SK-N-SH (cell line): ENCODE measurements at regions not wholly inside any gene's neighbourhood (a gene's known extent, or its start where the extent isn't known, plus 50 kb on each side); places are given as distances from the start of the nearest gene placed in this dataset.
"Not testable (repeated sequence)": the region's sequence is repeated elsewhere in the genome, so short reads cannot be mapped to it uniquely, and the experiment has no call there.

ENCODE experiments used
- CTCF ChIA-PET: fragments of 300-600, 350-600 bp; formaldehyde crosslinking; extraction: SDS; loops from one replicate; lab custom pipeline; 2021; lab: Yijun Ruan, JAX
- POLR2A ChIA-PET: fragments of 350-600 bp; sonication (Branson Sonifier 250); formaldehyde crosslinking; extraction: SDS; loops from one replicate; lab custom pipeline; 2020; ENCODE audit warnings: antibody characterized with exemption, inconsistent platforms; lab: Yijun Ruan, JAX
- DNase-seq: peaks from one replicate; pipeline ENCODE4 v3.0.0; 2012
- H2AFZ ChIP-seq: fragments of 200-600 bp; sonication (generic); 2 replicates; pipeline ENCODE4 v1.8.1; 2016; ENCODE audit warnings: antibody characterized with exemption, mild to moderate bottlenecking, low read depth
- H3F3A ChIP-seq: fragments of 200-600 bp; sonication (generic); replicated peaks from 2 replicates; pipeline ENCODE3; 2016; ENCODE audit warnings: antibody characterized with exemption, mild to moderate bottlenecking; ENCODE audit not compliant: insufficient read depth
- H3K27ac ChIP-seq, 2 experiments: fragments of 200-500 bp in 1 of 2; fragments of 200-600 bp in 1 of 2; sonication (Bioruptor generic) in 1 of 2; sonication (generic), shearing (Covaris generic) in 1 of 2; 2 replicates each; pipeline versions ENCODE4 v1.5.1 to v1.6.1; 2014 to 2016; ENCODE audit warnings: low read depth in 2 of 2, inconsistent platforms in 1 of 2, low read length in 1 of 2, mild to moderate bottlenecking in 1 of 2, mixed read lengths in 1 of 2
- H3K27me3 ChIP-seq: fragments of 200-600 bp; sonication (generic), shearing (Covaris generic); 2 replicates; pipeline ENCODE4 v1.6.1; 2016; ENCODE audit warnings: mixed run types; ENCODE audit not compliant: insufficient read depth
- H3K36me3 ChIP-seq, 2 experiments: fragments of 200-500 bp in 1 of 2; fragments of 200-600 bp in 1 of 2; sonication (Bioruptor generic) in 1 of 2; sonication (generic) in 1 of 2; replicated peaks in 1 of 2; 2 replicates each; pipeline versions ENCODE3 to v1.5.1; 2014 to 2016; ENCODE audit warnings: low read length in 1 of 2, mild to moderate bottlenecking in 1 of 2; ENCODE audit not compliant: insufficient read depth in 2 of 2, control insufficient read depth in 1 of 2
- H3K4me1 ChIP-seq, 2 experiments: fragments of 200-500 bp in 1 of 2; fragments of 200-600 bp in 1 of 2; sonication (Bioruptor generic) in 1 of 2; sonication (generic), shearing (Covaris generic) in 1 of 2; 2 replicates each; pipeline versions ENCODE4 v1.5.1 to v1.6.1; 2014 to 2016; ENCODE audit warnings: low read depth in 1 of 2, low read length in 1 of 2, mixed run types in 1 of 2; ENCODE audit not compliant: insufficient read depth in 2 of 2, control insufficient read depth in 1 of 2
- H3K4me2 ChIP-seq: fragments of 200-600 bp; sonication (generic), shearing (Covaris generic); 2 replicates; pipeline ENCODE4 v1.6.1; 2017; ENCODE audit warnings: mixed run types
- H3K4me3 ChIP-seq, 2 experiments: fragments of 200-500 bp in 1 of 2; fragments of 200-600 bp in 1 of 2; sonication (Bioruptor generic) in 1 of 2; sonication (generic), shearing (Covaris generic) in 1 of 2; 2 replicates each; pipeline versions ENCODE4 v1.5.1 to v1.8.1; 2014 to 2016; ENCODE audit warnings: low read depth in 2 of 2, inconsistent platforms in 1 of 2, low read length in 1 of 2, mild to moderate bottlenecking in 1 of 2, mixed read lengths in 1 of 2, moderate library complexity in 1 of 2
- H3K79me2 ChIP-seq: fragments of 200-600 bp; sonication (generic); 2 replicates; pipeline ENCODE4 v1.8.1; 2017; ENCODE audit warnings: mild to moderate bottlenecking; ENCODE audit not compliant: insufficient read depth
- H3K9ac ChIP-seq: fragments of 200-600 bp; sonication (generic); 2 replicates; pipeline ENCODE4 v1.6.1; 2017; ENCODE audit warnings: mixed run types
- H3K9me2 ChIP-seq: fragments of 200-600 bp; sonication (generic); 2 replicates; pipeline ENCODE4 v1.6.1; 2017; ENCODE audit warnings: mixed run types
- H3K9me3 ChIP-seq: fragments of 200-600 bp; sonication (generic); 2 replicates; pipeline ENCODE4 v1.6.1; 2017; ENCODE audit warnings: mixed run types, mild to moderate bottlenecking, moderate library complexity
- H4K20me1 ChIP-seq: fragments of 200-600 bp; sonication (generic); 2 replicates; pipeline ENCODE4 v1.6.1; 2017; ENCODE audit warnings: mild to moderate bottlenecking, mixed run types; ENCODE audit not compliant: insufficient read depth
- FOSL2 ChIP-seq: IDR thresholded peaks from 2 replicates; pipeline ENCODE4 v1.4.0; 2012; ENCODE audit warnings: low read depth, mild to moderate bottlenecking, moderate library complexity, borderline replicate concordance
- FOXM1 ChIP-seq: IDR thresholded peaks from 2 replicates; pipeline ENCODE4 v1.4.0; 2012; ENCODE audit warnings: low read depth, mild to moderate bottlenecking
- GATA2 ChIP-seq: sonication (generic); formaldehyde crosslinking; IDR thresholded peaks from 2 replicates; pipeline ENCODE4 v1.5.0; 2020; ENCODE audit warnings: mild to moderate bottlenecking, missing genetic modification reagents
- PBX3 ChIP-seq: IDR thresholded peaks from 2 replicates; pipeline ENCODE4; 2012
- RAD21 ChIP-seq: IDR thresholded peaks from 2 replicates; pipeline ENCODE4 v1.6.1; 2012; ENCODE audit warnings: mild to moderate bottlenecking, low read length
- REST ChIP-seq: IDR thresholded peaks from 2 replicates; pipeline ENCODE4 v1.6.1; 2012; ENCODE audit warnings: mild to moderate bottlenecking, low read depth, low read length, moderate library complexity
- RFX5 ChIP-seq: IDR thresholded peaks from 2 replicates; pipeline ENCODE4 v1.6.1; 2012; ENCODE audit warnings: mild to moderate bottlenecking, improper control_type of control experiment, low read length
- SMC3 ChIP-seq: IDR thresholded peaks from 2 replicates; pipeline ENCODE4 v1.6.1; 2012; ENCODE audit warnings: low read depth, low read length, improper control_type of control experiment
- TAF1 ChIP-seq: IDR thresholded peaks from 2 replicates; pipeline ENCODE4 v1.6.1; 2012; ENCODE audit warnings: low read depth, mild to moderate bottlenecking, low read length, moderate library complexity, borderline replicate concordance
- TCF12 ChIP-seq: IDR thresholded peaks from 2 replicates; pipeline ENCODE4 v1.4.0; 2012
- USF1 ChIP-seq: IDR thresholded peaks from 2 replicates; pipeline ENCODE4 v1.4.0; 2012; ENCODE audit warnings: low read depth, borderline replicate concordance
- ZBTB33 ChIP-seq: IDR thresholded peaks from 2 replicates; pipeline ENCODE4 v1.4.0; 2012; ENCODE audit warnings: low read depth, borderline replicate concordance
- WGBS: methylation state at CpG from one replicate; pipeline ENCODE4 v1.1.6; 2017; ENCODE audit warnings: low lambda C conversion rate; 5-methylcytosine and 5-hydroxymethylcytosine counted together

- Histone ChIP-seq H3K27me3 (no peaks in the 10 kb centered on the region), H3K4me3 (no peak overlapping the region), H3K27ac (no peak overlapping the region), H3K9ac (no peak overlapping the region), H3F3A (no peaks in the 10 kb centered on the region), H2AFZ (no peak overlapping the region), H3K9me2 (no peaks in the 10 kb centered on the region)
- CTCF ChIA-PET: no interaction called here
- TF ChIP-seq TCF12: no peak
- no peak for TF ChIP-seq RFX5
- no peak for TF ChIP-seq FOSL2
- TF ChIP-seq PBX3: no peak
- no peak for TF ChIP-seq FOXM1
- TF ChIP-seq TAF1: no peak
- no peak for TF ChIP-seq RAD21
- no peak for TF ChIP-seq ZBTB33
- no peak for TF ChIP-seq REST
- TF ChIP-seq USF1: no peak
- TF ChIP-seq GATA2 (CRISPR knock-in tag): no peak
- no peak for TF ChIP-seq SMC3
- TF ChIP-seq, all 33 proteins: peak for 0
- Histone ChIP-seq H3K79me2 (no peaks in the 10 kb centered on the region), H3K36me3 (no peaks in the 10 kb centered on the region), H4K20me1 (no peaks in the 10 kb centered on the region), H3K4me2 (no peak overlapping the region), H3K4me1 (no peaks in the 10 kb centered on the region), H3K9me3 (no peaks in the 10 kb centered on the region)
- WGBS: 27% methylated on average over 1 of the region's 1 CpG
- POLR2A ChIA-PET: interaction anchor here (0.6 kb wide), 1 partner anchor 1103 kb away, joined by 3 read pairs; no protein-coding TSS in a partner anchor
- no peak for DNase-seq
Measured at GRCh38 chr2:228516019-228516418, 334.5 kb upstream of the SPHKAP start.

- DNase-seq, H3K9me3 ChIP-seq, H2AFZ ChIP-seq, H3F3A ChIP-seq, H3K27me3 ChIP-seq, H3K4me2 ChIP-seq, H3K36me3 ChIP-seq, H3K9ac ChIP-seq, H3K27ac ChIP-seq, H4K20me1 ChIP-seq, H3K4me1 ChIP-seq, H3K9me2 ChIP-seq, H3K79me2 ChIP-seq, POLR2A ChIA-PET, H3K4me3 ChIP-seq: not testable (repeated sequence)
- CTCF ChIA-PET: interaction anchor here (1.2 kb wide), 1 partner anchor 1382 kb away, joined by 3 read pairs; no protein-coding TSS in a partner anchor
- 46% methylated on average over 4 of the region's 4 CpGs for WGBS
Measured at GRCh38 chr2:228513480-228513879, 332.0 kb upstream of the SPHKAP start.
